NB4 (cell line): ENCODE measurements at regions not wholly inside any gene's neighbourhood (a gene's known extent, or its start where the extent isn't known, plus 50 kb on each side); places are given as distances from the start of the nearest gene placed in this dataset.

Experiments used
- DNase-seq: peaks from one replicate; pipeline ENCODE4 v3.0.0; 2010; ENCODE audit warnings: low read depth
- H3K4me3 ChIP-seq: one replicate; pipeline ENCODE4 v1.5.1; 2011; ENCODE audit warnings: mild to moderate bottlenecking, low read depth, low read length, moderate library complexity
- CTCF ChIP-seq: IDR thresholded peaks from one replicate; pipeline ENCODE4 v1.5.1; 2012; ENCODE audit warnings: low read depth, low read length
- MAX ChIP-seq: IDR thresholded peaks from 2 replicates; pipeline ENCODE4 v1.6.1; 2011; ENCODE audit warnings: low read depth, low read length
- MYC ChIP-seq: IDR thresholded peaks from 2 replicates; pipeline ENCODE4 v1.6.1; 2011; ENCODE audit warnings: low read depth, low read length
- POLR2A ChIP-seq: IDR thresholded peaks from 2 replicates; pipeline ENCODE4 v1.6.1; 2011; ENCODE audit warnings: mild to moderate bottlenecking; ENCODE audit not compliant: insufficient read length; ENCODE audit errors: extremely low read depth

- no peak for TF ChIP-seq CTCF
- no peak for TF ChIP-seq MYC
- TF ChIP-seq MAX: no peak
- no peak for TF ChIP-seq POLR2A
- no peak overlapping the region for H3K4me3 ChIP-seq
- DNase-seq: no peak
These were observed 232.1 kb upstream of the F9 start for GRCh38 chrX:139298437-139298836.

- TF ChIP-seq MYC (no peak), CTCF (no peak), MAX (no peak), POLR2A (no peak)
- DNase-seq: no peak
These were observed 232.9 kb upstream of the F9 start for GRCh38 chrX:139297638-139298037.

GRCh38 chrX:139293991-139294390 lies 236.5 kb upstream of the F9 start:
- DNase-seq: no peak
- no peak overlapping the region for H3K4me3 ChIP-seq
- TF ChIP-seq MYC (no peak), POLR2A (no peak), MAX (no peak), CTCF (no peak)

More at GRCh38 chrX:139297638-139298037, 232.9 kb upstream of the F9 start:
- no peak overlapping the region for H3K4me3 ChIP-seq

GRCh38 chrX:139290310-139290709 lies 240.2 kb upstream of the F9 start:
- DNase-seq: peak; percentile 6
- no peak for TF ChIP-seq MYC
- TF ChIP-seq MAX: no peak
- TF ChIP-seq POLR2A: no peak
- no peak overlapping the region for H3K4me3 ChIP-seq

GRCh38 chrX:139287155-139287924 lies 243.2 kb upstream of the F9 start:
- DNase-seq: no peak
- no peak overlapping the region for H3K4me3 ChIP-seq
- TF ChIP-seq CTCF (no peak), MAX (no peak), MYC (no peak), POLR2A (no peak)

GRCh38 chrX:139286342-139286741 lies 244.2 kb upstream of the F9 start:
- no peak for DNase-seq
- no peak overlapping the region for H3K4me3 ChIP-seq
- TF ChIP-seq POLR2A (no peak), MYC (no peak), CTCF (no peak), MAX (no peak)
